ENCODE measurements at regions not wholly inside any gene's neighbourhood (a gene's known extent, or its start where the extent isn't known, plus 50 kb on each side); places are given as distances from the start of the nearest gene placed in this dataset.

DNA sequence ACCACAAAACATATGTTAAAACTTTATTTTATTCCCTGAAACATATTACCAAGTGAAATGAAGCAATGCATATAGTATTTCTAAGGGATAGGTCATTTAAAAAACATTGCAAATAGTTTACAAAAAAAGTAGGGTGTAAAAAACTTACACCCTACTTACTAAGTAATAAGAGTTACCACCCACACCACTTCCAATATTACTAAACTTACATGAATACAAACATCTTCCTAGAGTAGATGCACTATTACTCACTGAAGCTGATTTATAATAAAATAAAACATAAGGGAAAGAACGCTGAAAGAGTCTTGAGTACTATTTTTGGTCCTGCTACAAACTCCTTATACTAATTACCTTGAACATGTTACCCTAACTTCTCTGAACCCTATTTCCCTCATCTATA, 289.4 kb downstream of the HINT1 start:
- intact Hi-C loops (cut with DNase I, micrococcal nuclease) = loop anchor here in 1 of 2 donors (10.0 kb wide), 1 partner anchor 229 kb away; no protein-coding TSS in a partner anchor
- ATAC-seq = no peak
- no peak overlapping the region for H3K4me3 ChIP-seq
- no peaks in the 10 kb centered on the region for H3K36me3 ChIP-seq (ENCODE audit: low read depth)
- DNase-seq = no peak
- TF ChIP-seq, protein P1, sequence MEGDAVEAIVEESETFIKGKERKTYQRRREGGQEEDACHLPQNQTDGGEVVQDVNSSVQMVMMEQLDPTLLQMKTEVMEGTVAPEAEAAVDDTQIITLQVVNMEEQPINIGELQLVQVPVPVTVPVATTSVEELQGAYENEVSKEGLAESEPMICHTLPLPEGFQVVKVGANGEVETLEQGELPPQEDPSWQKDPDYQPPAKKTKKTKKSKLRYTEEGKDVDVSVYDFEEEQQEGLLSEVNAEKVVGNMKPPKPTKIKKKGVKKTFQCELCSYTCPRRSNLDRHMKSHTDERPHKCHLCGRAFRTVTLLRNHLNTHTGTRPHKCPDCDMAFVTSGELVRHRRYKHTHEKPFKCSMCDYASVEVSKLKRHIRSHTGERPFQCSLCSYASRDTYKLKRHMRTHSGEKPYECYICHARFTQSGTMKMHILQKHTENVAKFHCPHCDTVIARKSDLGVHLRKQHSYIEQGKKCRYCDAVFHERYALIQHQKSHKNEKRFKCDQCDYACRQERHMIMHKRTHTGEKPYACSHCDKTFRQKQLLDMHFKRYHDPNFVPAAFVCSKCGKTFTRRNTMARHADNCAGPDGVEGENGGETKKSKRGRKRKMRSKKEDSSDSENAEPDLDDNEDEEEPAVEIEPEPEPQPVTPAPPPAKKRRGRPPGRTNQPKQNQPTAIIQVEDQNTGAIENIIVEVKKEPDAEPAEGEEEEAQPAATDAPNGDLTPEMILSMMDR (IDR thresholded peaks at IDR 0.05) = no peak
- H3K9me3 ChIP-seq = no peaks in the 10 kb centered on the region
- no peaks in the 10 kb centered on the region for H3K4me1 ChIP-seq (ENCODE audit: low read depth)

DNA sequence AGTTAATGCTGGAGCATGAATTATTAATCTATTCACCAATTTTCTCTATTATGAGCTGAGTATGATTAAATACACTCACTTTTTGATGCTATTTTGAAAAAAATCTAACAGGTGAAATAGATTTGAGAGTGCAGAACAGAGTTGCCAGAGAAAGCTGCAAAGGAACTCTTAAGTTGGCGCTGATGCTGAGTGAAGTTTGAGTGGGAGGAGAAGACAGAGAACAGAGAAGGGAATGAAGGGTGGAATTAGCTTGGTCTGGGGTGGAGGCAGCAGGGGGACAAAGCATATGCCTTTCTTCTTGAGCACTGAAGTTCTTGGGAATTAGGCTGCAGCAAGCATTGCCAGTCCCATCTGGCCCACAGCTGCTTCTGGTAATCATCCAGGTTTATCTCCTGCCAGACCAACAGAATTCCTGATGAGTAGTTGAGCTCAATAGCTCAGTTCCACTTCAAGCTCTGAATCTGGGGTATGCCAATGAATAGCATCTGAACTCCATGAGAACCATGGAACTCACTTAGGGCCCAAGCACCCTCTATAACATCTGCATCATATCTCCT, 290.1 kb downstream of the HINT1 start:
- Histone ChIP-seq H3K9me3 (no peaks in the 10 kb centered on the region), H3K4me3 (no peak overlapping the region), H3K4me1 (ENCODE audit: low read depth) (no peaks in the 10 kb centered on the region), H3K36me3 (ENCODE audit: low read depth) (no peaks in the 10 kb centered on the region)
- DNase-seq (no peak), ATAC-seq (no peak)
- TF ChIP-seq, protein P1 (IDR thresholded peaks at IDR 0.05) = no peak
- intact Hi-C loops (cut with DNase I, micrococcal nuclease) = loop anchor here in 1 of 2 donors (10.0 kb wide), 1 partner anchor 230 kb away; no protein-coding TSS in a partner anchor

DNA sequence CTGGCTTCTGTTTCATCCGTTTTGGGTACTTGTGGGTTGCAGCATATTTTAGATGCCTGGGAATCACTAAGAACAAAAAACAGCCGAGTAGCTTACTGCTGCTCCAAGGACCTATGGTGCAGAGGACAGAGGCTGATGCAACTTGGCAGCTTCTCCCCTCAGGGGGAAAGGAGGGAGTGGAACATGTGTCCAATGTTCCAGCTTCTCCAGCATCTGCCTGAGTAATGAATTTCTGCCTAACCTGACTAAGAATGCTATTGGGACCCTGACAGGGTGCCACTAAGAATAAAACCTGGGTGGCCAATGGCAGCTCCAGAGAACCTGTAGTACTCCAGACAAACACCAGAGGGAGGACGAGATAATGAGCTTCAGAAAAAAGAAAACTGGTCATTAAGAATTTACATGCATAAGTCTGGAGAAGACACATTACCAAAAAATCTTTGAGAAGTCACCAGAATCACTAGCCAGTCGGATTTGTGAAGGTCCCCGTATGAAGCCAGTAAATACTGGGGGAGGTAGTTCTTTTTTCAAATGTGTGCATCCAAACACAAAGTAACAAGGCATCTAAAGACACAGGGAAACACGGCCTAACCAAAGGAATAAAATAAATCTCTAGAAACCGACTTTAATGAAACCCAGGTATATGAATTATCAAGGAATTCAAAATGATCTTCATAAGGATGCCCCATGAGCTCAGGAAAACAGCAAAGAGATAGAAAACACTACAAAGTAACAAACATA, 293.5 kb downstream of the HINT1 start:
- H3K9me3 ChIP-seq = no peaks in the 10 kb centered on the region
- no peak overlapping the region for H3K4me3 ChIP-seq
- no peaks in the 10 kb centered on the region for H3K36me3 ChIP-seq (ENCODE audit: low read depth)
- TF ChIP-seq, protein P1 (IDR thresholded peaks at IDR 0.05) = peak; percentile 42
- intact Hi-C loops (cut with DNase I, micrococcal nuclease) = loop anchor here in 1 of 2 donors (10.0 kb wide), 1 partner anchor 233 kb away; no protein-coding TSS in a partner anchor
- no peaks in the 10 kb centered on the region for H3K4me1 ChIP-seq (ENCODE audit: low read depth)
- DNase-seq (peak in 1 of 3 donors; percentile 81), ATAC-seq (peak; percentile 72)

DNA sequence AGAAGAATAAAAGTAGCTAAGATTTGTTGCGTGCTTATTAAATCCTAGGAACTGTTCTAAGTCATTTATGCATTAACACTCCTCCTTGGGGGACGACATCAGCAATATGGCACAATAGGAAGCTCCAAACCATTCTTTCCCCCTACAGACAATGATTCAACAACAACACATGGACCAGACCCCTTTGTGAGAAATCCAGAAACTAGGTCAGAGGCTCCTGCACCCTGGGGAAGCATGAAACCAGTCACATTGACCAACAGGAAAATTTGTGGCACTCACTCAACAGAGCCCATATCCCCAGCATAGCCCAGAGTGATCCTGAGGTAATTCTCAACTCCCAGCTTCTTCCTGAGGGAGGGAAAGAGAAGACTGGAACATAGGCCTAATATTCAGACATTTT, 294.4 kb downstream of the HINT1 start:
- Histone ChIP-seq H3K9me3 (no peaks in the 10 kb centered on the region), H3K4me3 (no peak overlapping the region), H3K36me3 (ENCODE audit: low read depth) (no peaks in the 10 kb centered on the region), H3K4me1 (ENCODE audit: low read depth) (no peaks in the 10 kb centered on the region)
- intact Hi-C loops (cut with DNase I, micrococcal nuclease) = loop anchor here in 1 of 2 donors (10.0 kb wide), 1 partner anchor 234 kb away; no protein-coding TSS in a partner anchor
- ATAC-seq (no peak), DNase-seq (no peak)
- TF ChIP-seq, protein P1 (IDR thresholded peaks at IDR 0.05) = no peak

- intact Hi-C loops (cut with DNase I, micrococcal nuclease) = no loop called here
- Histone ChIP-seq H3K9me3 (no peaks in the 10 kb centered on the region), H3K36me3 (ENCODE audit: low read depth) (no peaks in the 10 kb centered on the region), H3K4me3 (no peak overlapping the region), H3K4me1 (ENCODE audit: low read depth) (no peaks in the 10 kb centered on the region)
- DNase-seq (no peak), ATAC-seq (no peak)
- TF ChIP-seq, protein P1 (IDR thresholded peaks at IDR 0.05) = no peak
Measured at GRCh38 chr5:130868186-130868840, 296.7 kb downstream of the HINT1 start.
